HG02885 (cell line): ENCODE measurements at regions not wholly inside any gene's neighbourhood (a gene's known extent, or its start where the extent isn't known, plus 50 kb on each side); places are given as distances from the start of the nearest gene placed in this dataset.
A peak's percentile ranks its signal among the peaks of the same experiment; 100 is the strongest.

Experiments used
- ATAC-seq: cut with Tn5 transposase; IDR thresholded peaks from one replicate; pipeline ENCODE4 v1.9.1; 2021; ENCODE audit warnings: mild to moderate bottlenecking; ENCODE audit not compliant: unreplicated experiment, poor library complexity

DNA sequence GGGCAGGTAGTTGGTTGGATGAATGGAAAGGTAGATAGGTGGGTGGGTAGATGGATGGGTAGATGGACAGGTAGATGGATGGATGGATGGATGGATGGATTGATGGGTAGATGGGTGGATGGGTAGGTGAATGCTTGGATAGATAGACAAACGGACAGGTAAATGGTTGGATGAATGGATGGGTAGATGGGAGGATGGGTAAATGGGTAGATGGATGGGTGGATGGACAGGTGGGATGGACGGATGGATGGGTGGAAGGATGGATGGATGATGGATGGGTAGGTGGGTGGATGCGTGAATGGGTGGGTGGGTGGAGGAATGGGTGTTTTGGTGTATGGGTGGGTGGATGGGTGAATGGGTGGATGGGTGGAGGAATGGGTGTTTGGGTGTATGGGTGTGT is 50.1 kb upstream of the ASAP2 start:
- ATAC-seq, result no peak

DNA sequence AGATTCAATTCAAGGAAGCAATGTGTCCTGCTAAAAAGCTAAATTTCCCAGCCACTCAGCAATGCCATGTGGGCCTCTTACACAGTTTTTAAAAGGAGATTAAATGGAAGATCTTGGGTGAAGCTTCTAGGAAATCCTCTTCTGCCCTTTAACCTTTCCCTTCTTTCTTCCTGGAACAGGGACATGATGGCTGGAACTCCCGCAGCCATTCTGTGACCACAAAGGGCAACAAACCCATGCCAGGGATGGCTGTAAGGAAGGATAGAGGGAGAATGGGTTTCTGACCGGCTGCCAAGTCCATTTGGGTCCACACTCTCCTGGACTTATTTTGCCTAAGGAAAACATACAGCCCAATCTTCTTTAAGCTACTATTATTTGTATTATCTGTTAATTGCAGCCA is 52.6 kb upstream of the ASAP2 start:
- ATAC-seq, result no peak

DNA sequence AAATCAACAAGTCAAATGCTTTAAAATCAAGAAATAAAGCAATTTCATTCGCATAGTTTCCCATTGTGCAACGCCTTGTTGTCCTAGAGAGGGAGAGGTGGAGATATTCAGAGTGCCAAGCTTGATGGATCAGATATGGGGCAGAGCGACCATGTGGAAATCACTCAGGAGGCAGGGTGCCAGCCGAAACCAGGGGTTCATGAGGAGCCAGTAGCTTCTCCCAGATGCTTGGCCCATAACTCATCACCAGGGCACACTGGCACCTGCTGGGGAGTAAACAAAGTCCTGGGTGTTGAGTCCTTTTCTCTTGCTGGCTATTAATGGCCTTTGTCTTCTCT is 53.0 kb upstream of the ASAP2 start:
- ATAC-seq, result no peak

DNA sequence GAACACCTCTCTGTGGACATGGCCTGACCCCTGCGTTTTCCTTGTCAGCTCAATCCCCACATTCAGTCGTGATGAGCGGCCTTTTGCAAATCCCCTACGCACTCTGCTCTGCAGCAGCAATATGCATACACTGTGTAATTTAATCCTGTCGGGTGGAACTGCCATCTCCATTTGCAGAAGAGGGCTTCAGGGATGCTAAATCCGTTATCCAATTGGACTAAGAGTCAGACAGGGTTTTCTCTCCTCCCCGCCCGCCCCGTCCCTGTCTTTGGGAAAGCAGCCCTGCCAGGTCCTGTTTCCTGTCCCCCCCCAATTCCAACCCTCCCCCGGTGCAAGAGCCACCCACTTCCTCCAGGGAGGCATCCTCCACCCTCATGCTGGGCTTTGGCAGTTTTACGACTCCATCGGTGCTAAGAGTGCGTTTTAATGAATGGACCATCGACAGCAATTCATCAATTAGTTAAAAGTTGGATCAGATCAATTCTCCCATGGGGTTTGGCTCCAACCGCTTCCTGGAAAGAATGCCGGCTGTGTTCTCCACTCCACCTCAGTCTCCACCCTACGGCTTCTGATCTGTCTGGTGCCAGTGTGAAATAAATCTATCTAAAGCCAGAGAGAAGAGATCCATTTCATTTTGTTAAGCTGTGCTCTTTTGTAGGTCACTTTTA is 53.5 kb upstream of the ASAP2 start:
- no peak for ATAC-seq

DNA sequence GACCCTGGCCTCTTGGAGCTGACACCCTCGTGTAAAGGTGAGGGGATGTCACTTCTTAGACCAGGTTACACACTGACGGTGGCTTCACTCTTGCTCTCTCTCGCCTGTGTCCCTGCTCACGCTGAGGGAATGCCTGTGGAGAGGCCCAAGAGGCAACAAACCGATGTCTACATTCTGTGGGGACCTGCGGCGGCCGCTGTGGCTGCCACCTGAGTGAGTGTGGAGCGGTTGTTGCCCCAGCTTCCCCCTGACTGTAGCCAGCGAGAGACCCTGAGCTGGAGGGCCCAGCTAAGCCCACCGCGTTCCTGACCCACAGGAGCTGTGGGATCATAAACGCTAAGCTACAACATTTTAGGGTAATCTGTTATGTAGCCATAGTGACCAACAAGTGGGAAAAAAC is 55.7 kb upstream of the ASAP2 start:
- no peak for ATAC-seq

DNA sequence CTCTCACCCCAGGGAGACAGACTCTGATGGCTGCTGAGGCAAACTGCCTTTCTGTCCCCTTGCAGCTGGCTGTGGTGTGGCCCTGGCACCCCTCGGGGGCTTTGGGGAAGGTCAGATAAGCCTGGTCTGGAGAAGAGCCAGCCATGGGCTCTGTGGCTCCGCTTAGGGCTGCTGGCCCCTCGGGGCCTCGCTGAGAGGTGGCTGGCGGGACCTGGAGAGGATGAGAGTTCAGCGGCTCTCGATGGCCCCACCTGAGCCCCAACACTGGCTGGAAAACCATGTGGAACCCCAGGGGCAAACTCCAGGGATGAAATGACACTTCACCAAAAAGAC is 56.1 kb upstream of the ASAP2 start:
- ATAC-seq, result no peak

DNA sequence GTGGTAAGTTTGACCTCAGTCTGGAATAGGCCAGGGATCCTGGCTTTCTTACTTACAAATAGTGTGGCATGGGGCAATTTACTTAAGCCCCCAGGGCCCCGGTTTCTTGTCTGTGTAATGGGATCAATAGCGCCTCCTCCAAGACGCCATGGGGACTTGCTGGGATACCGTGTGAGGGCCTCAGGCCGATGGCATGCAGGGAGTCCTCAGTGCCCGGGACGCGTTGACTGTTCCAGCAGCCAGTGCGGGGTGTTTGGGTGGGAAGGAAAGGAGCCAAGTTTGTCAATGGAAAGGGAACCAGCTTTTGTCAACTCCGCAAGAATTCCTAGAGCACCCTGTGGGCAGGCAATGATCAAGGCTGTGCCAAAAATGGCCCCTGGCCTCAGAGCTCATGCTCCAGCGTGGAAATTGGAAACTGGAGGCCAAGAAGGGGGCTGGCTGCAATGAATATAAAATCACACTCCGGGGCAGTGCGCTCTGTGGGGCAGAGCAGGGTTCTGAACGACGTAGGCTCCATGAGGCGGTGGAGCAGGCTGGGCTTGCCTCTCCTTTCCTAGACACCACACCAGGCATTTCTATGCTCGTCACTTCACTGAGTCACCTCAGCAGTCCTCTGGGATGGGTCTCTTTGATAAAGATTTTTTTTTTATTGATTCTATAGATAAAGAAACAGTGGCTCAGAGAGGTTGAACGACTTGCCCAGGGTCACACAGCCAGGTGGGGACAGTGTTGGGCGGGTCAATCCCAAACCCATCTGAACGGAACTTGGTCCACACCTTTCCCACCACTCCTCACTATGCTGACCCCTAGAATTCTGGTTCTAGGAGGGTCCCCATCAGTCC is 56.7 kb upstream of the ASAP2 start:
- no peak for ATAC-seq

DNA sequence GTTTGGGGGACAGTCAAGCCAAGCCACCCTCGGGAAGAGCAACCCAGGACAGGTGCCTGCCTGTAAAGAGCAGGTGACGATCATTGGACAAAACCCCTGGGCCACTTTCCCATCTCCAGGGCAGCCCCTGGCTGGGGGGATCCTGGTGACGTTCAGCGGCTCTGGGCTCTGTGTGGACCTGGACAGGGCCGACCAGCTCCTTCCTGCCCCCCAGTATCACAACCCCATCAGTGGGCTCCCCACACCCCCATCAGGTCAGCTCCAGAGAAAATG is 57.3 kb upstream of the ASAP2 start:
- ATAC-seq, result no peak

DNA sequence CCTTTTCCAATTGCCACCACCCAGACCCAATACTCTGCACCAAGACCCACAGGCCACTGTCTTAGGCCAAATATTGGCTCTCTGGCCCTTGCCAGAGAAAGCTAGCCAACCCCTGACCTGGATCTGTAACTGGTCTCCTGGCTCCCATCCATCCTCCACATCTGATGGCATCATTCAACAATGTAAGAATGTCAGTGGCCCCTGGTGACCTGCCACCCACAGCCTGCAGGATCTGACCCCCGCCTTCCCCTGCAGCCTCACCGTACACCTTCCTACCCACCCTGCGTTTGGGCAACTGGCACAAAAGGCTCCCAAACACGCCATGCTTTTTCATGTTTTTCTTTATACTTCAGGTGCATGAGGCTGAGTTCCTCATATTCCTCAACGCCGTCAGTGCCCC is 60.0 kb upstream of the ASAP2 start:
- no peak for ATAC-seq

DNA sequence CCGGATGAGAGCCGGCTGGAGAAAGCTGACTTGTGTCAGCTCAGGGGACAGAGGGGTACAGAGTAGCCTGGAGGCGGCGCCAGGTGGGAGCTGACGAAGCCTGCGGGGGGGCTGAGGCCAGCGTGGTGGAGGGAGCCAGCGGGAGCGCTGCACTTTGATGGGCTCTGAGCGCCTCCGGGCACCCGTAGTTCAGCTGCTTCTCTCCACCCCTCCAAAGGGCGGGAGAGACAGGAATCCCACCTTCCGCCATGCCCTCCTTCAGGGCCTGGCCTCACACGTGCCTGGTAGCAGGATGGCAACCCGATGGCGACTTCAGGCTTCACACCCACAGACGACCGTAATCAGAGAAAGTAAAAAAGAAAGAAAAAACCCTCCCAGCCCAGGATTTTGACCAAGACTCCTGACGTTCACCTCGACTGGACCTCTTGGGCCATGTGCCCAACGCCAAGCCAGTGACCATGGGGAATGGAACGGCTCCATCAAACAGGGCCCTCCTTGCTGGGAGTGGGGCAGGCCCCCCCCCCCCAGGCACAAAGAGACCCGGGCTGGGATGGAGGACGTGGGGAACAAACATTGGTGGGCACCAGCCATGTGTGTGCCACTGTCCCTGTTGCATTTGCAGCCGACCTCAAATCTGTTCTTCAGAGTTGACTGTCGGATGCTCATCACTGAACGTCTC is 60.7 kb upstream of the ASAP2 start:
- ATAC-seq, result no peak

DNA sequence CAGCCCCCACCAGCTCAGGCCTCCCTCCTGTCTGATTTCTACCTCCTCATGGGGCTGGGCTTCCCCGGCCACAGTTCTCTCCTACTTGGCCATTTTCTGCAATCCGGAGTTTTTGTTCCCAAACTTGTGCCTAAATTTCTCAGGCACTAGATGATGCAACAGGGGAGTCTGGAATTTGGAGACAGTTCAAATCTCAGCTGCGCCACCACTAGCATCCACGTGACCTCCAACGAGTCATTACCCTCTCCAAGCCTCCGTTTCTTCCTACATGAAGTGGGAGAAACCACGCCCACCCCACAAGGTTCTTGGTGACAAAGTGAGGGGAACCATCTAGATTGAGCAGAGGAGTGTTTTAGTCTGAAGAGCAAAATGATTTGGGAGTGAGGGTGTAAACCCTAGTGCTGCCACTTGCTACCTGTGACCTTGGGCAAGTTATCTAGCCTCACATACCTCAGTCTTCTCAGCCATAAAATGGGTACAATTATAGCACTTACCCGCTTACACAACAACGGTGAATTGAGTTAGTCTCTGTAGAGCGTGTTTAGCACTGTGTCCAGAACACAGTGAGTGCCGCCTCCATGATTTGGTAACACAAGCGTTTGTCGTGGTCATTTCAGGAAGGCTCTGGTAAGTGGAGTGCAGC is 61.4 kb upstream of the ASAP2 start:
- ATAC-seq, result no peak

DNA sequence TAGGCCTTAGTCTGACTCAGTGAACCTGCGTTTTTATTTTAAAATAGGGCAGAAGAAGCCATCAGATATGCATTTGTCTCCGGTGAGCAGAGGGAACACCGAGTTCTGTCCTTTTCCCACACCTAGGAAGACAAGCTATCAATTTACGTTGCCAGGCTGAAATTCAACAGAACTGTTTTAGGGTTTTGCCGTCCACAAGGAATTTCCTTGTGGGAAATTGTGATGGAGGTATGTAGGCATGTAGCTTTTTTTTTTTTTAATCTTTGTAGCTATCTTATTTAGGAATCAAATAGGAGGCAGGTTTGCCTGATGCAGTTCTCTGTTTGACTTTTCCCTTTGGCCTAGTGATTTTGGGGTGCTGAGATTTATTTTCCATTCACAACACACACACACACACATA is 62.0 kb upstream of the ASAP2 start:
- ATAC-seq, result no peak

DNA sequence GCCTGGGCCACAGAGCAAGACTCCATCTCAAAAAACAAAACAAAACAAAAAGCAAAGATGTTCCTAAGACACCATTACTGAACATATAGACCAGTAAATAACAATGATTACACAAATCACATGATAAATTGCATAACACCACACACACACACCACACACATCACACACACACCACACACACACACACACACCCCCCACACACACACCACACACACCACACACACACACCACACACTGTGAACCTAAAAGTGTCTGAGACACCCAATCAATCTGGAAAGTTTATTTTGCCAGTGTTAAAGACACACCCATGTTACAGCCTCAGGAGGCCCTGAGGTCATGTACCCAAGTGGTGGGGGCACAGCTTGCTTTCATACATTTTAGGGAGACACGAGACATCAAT is 62.6 kb upstream of the ASAP2 start:
- no peak for ATAC-seq

DNA sequence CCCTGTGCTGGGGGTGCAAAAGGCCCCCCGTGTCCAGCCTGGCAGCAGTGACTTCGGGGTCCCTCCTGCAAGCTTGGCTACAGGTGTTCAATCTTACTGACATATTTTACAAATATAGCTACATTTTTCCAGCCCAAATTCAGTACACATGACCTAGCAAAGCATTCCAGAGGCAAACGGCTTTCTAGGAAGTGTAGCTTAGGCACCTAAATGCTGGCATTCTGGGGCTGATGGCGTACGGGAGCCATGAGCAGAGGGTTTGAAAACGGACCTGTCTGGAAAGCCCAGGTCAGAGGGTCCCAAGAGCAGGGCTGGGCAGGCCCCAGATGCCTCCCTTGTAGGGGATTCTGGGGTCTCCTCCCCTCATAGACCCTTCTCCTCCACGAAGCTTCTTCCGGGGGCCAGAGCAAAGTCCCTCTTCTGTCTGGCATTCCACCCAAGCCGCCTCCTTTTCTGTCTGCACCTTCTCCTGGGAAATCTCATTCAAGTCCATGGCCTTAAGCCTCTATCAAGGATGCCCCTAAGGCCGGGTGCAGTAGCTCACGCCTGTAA is 63.3 kb upstream of the ASAP2 start:
- ATAC-seq, result no peak

DNA sequence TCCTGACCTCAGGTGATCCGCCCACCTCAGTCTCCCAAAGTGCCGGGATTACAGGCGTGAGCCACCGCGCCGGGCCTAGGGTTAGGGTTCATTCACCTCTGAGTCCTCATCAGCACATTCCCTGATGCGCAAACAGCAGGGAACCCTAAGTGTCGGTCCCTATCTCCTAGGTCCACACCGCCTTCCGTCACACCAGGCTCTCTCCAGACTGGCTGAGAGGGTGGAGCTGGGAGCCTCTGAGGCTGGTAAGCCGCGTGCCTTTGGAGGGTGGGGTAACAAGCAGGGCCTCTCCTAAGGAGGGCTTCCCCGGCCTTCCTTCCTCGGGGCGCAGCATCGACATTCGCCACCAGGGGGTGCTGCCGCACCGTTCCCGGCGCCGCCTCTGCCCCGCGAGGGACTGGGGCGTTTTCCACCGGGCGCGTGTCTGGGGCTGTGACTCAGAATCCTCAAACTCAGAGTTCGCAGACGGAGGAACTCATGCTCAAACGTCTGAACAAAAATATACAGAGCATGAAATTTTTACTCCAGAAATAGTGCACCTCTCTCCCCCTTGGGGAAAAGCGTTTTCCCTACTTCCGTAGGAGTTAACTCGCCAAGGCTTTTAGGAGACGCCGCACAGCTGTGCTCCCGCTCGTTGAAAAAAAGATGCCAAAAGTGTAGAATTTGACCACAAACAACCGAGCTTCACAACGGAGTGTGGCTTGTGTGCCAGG is 63.9 kb upstream of the ASAP2 start:
- ATAC-seq, result peak; percentile 91

DNA sequence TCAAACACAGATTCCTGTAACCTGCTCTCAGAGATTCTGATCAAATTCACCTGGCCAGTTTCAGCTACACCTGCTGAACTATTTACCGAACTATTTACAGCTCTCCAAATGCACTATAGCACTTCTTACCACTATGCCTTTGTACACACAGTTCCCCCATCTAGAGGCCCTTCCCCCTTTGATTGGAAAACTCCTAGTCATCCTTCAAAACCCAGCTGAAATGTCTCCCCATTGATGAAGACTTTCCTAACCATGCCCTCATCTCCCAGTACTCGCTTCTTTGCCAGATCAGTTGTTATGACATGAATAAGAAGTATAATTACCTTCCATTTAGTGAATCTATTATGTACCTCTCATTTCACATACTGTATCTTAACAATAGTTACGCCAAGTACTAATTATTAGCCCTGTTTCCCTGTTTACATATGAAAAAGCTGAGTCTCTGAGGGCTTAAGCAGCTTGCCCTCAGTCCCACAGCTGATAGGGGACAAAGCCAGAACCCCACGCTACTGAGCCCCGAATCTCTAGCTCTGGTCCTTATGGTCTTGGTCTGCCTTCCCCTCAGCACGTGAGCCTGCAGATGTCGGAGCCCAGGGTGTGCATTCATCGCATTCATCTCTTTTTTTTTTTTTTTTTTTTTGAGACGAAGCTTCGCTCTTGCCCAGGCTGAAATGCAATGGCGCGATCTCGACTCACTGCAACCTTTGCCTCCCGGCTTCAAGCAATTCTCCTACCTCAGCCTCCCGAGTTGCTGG is 64.7 kb upstream of the ASAP2 start:
- ATAC-seq, result no peak

DNA sequence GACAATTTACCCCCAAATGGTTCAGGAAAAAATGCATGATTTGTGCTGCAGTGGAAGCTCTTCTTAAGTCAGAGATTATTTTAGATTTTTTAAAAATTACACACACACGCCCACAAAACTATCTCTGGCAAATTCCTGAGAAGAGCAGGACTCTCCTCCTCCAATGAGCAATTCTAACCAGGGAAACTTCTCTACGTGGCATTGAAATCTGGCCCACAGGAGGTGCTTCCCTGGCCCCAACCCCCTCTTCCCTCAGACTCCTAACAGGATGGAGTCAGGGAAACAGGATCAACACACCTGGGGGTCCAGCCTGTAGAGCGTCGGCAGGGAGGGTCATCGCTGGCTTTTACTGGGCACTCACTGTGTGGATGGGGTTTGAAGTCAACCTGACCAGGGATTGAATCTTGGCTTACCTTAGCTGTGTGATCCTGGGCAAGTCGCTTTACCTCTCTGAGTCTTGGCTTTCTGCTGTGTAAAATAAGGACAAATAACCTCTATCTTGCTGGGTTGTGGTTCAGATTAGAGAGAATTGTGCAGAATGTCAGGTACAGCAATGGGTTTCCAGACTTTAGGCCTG is 65.4 kb upstream of the ASAP2 start:
- no peak for ATAC-seq

DNA sequence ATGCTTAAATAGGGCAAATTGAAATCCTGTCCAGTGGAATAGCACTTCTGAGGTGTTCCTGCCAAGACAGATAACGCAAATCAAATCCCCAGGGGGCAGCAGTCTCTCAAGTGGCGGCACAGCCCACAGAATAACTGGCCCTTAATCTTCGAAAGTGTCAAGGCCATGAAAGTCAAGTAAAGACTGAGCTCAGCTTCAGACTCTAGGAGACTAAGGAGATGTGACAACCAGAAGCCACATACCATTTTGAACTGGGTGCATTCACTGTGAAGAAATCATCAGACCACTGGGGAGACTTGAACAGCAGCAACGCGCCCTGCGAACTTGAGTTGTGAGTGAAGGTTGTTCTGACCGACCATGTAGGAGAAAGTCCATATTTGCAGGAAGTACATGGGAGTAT is 66.0 kb upstream of the ASAP2 start:
- no peak for ATAC-seq
